Neural progenitor cell (in vitro differentiated cells): ENCODE measurements at regions not wholly inside any gene's neighbourhood (a gene's known extent, or its start where the extent isn't known, plus 50 kb on each side); places are given as distances from the start of the nearest gene placed in this dataset.

Experiments used
- DNase-seq: peaks from one replicate; pipeline ENCODE4 v3.0.0-alpha.2; 2016; ENCODE audit warnings: low spot score
- H2AFZ ChIP-seq: fragments of 200-600 bp; sonication (generic); replicated peaks from 2 replicates; pipeline ENCODE4 v1.6.1; 2016; ENCODE audit warnings: antibody characterized with exemption
- H3F3A ChIP-seq: fragments of 200-600 bp; sonication (generic); 2 replicates; pipeline ENCODE4 v1.6.1; 2016; ENCODE audit warnings: antibody characterized with exemption, low read depth
- H3K27ac ChIP-seq: fragments of 200-600 bp; sonication (generic); 2 replicates; pipeline ENCODE4 v1.5.1; 2016; ENCODE audit warnings: mild to moderate bottlenecking
- H3K27me3 ChIP-seq: fragments of 200-600 bp; sonication (generic); 2 replicates; pipeline ENCODE4 v1.6.1; 2016; ENCODE audit warnings: mild to moderate bottlenecking, moderate library complexity
- H3K36me3 ChIP-seq: fragments of 200-600 bp; sonication (generic); 2 replicates; pipeline ENCODE4 v1.5.1; 2016
- H3K4me1 ChIP-seq: fragments of 200-600 bp; sonication (generic); 2 replicates; pipeline ENCODE4 v1.6.1; 2016; ENCODE audit warnings: mixed run types
- H3K4me2 ChIP-seq: fragments of 200-600 bp; sonication (generic); 2 replicates; pipeline ENCODE4 v1.6.1; 2016
- H3K4me3 ChIP-seq: fragments of 200-600 bp; sonication (generic); 2 replicates; pipeline ENCODE4 v1.5.1; 2016
- H3K79me2 ChIP-seq: fragments of 200-600 bp; sonication (generic); 2 replicates; pipeline ENCODE4 v1.6.1; 2016; ENCODE audit warnings: low read depth
- H3K9ac ChIP-seq: fragments of 200-600 bp; sonication (generic); 2 replicates; pipeline ENCODE4 v1.6.1; 2016
- H3K9me3 ChIP-seq: fragments of 200-600 bp; sonication (generic); 2 replicates; pipeline ENCODE4 v1.5.1; 2016; ENCODE audit warnings: low read depth
- H4K20me1 ChIP-seq: fragments of 200-600 bp; sonication (generic); 2 replicates; pipeline ENCODE4 v1.6.1; 2016; ENCODE audit warnings: low read depth
- H3K27ac Mint-ChIP-seq: 3 replicates; pipeline ENCODE4 v1.8.0; 2021; ENCODE audit warnings: mixed read lengths
- H3K27me3 Mint-ChIP-seq: 2 replicates; pipeline ENCODE4 v1.8.0; 2022; ENCODE audit warnings: low read depth, mild to moderate bottlenecking, inconsistent platforms, moderate library complexity, mixed read lengths; ENCODE audit not compliant: insufficient read depth
- H3K36me3 Mint-ChIP-seq: 3 replicates; pipeline ENCODE4 v1.8.0; 2021; ENCODE audit warnings: mixed read lengths
- H3K4me1 Mint-ChIP-seq: 3 replicates; pipeline ENCODE4 v1.8.0; 2021; ENCODE audit warnings: mixed read lengths
- H3K4me3 Mint-ChIP-seq: 3 replicates; pipeline ENCODE4 v1.8.0; 2021; ENCODE audit warnings: mild to moderate bottlenecking, moderate library complexity, mixed read lengths
- H3K9me3 Mint-ChIP-seq: 3 replicates; pipeline ENCODE4 v1.8.0; 2020; ENCODE audit warnings: mixed read lengths
- EZH2 ChIP-seq: fragments of 200-600 bp; sonication (generic); IDR thresholded peaks from 2 replicates; pipeline ENCODE4 v1.6.1; 2017; ENCODE audit warnings: antibody characterized with exemption, mild to moderate bottlenecking, moderate library complexity
- EZH2phosphoT487 ChIP-seq: fragments of 200-600 bp; sonication (generic); IDR thresholded peaks from 2 replicates; pipeline ENCODE4 v1.6.1; 2017; ENCODE audit warnings: antibody characterized with exemption
- TF ChIP-seq, protein P1 (sequence below): fragments of 200-600 bp; sonication (generic); IDR thresholded peaks from 2 replicates; pipeline ENCODE4 v1.5.1; 2017; ENCODE audit warnings: antibody characterized with exemption, mild to moderate bottlenecking

DNA sequence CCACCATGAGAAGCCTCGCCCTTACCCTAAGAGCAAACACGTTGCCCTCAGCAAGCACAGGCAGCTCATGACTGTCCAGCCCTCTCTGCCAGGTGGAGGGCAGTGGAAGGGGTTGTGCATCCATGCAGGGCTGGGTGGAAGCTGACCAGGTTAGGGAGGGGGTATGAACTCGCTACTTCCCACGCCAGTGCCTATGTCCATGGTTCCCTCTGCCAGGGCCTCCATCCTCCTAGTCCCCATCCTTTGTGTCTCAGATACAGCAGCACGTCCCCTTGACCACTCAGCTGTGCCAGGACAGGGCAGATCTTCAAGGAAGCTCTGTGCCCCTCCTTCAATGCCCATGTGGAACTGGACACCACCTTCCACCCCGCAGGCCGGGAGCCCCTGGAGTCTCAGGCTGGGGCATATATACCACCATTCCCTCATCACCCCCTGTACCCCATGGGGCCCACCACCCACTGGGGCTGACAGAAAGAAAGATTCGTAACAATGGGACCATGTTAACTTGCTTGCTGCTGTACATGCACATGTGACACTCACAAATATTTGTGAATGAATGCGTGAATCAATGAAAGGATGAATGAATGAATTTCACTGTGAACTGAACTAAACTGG lies 90.7 kb downstream of the ANKRD60 start:
- H3K27me3 Mint-ChIP-seq: peaks cover 17% of the 10 kb centered on the region
- Histone ChIP-seq H3K4me2 (no peak overlapping the region), H2AFZ (no peak overlapping the region), H3K27ac (no peak overlapping the region), H3K79me2 (no peaks in the 10 kb centered on the region), H3K9me3 (no peaks in the 10 kb centered on the region), H3F3A (no peaks in the 10 kb centered on the region), H3K36me3 (no peaks in the 10 kb centered on the region), H3K4me3 (no peak overlapping the region), H3K4me1 (no peaks in the 10 kb centered on the region), H3K9ac (no peak overlapping the region), H4K20me1 (no peaks in the 10 kb centered on the region), H3K27me3 (peaks cover 14% of the 10 kb centered on the region)
- no peak overlapping the region for H3K4me3 Mint-ChIP-seq
- H3K36me3 Mint-ChIP-seq: no peaks in the 10 kb centered on the region
- H3K4me1 Mint-ChIP-seq: peaks cover 24% of the 10 kb centered on the region
- no peak overlapping the region for H3K27ac Mint-ChIP-seq
- DNase-seq: no peak
- H3K9me3 Mint-ChIP-seq: no peaks in the 10 kb centered on the region
- no peak for TF ChIP-seq EZH2phosphoT487
- TF ChIP-seq, protein P1, sequence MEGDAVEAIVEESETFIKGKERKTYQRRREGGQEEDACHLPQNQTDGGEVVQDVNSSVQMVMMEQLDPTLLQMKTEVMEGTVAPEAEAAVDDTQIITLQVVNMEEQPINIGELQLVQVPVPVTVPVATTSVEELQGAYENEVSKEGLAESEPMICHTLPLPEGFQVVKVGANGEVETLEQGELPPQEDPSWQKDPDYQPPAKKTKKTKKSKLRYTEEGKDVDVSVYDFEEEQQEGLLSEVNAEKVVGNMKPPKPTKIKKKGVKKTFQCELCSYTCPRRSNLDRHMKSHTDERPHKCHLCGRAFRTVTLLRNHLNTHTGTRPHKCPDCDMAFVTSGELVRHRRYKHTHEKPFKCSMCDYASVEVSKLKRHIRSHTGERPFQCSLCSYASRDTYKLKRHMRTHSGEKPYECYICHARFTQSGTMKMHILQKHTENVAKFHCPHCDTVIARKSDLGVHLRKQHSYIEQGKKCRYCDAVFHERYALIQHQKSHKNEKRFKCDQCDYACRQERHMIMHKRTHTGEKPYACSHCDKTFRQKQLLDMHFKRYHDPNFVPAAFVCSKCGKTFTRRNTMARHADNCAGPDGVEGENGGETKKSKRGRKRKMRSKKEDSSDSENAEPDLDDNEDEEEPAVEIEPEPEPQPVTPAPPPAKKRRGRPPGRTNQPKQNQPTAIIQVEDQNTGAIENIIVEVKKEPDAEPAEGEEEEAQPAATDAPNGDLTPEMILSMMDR: no peak
- TF ChIP-seq EZH2: no peak

GRCh38 chr20:58137236-58137635 lies 91.2 kb downstream of the ANKRD60 start:
- H3K4me2 ChIP-seq: no peak overlapping the region
- Mint-ChIP-seq H3K9me3 (no peaks in the 10 kb centered on the region), H3K4me1 (peaks cover 27% of the 10 kb centered on the region), H3K27me3 (peaks cover 15% of the 10 kb centered on the region), H3K4me3 (no peak overlapping the region), H3K27ac (no peak overlapping the region), H3K36me3 (no peaks in the 10 kb centered on the region)
- no peak overlapping the region for H3K9ac ChIP-seq
- DNase-seq: no peak
- no peaks in the 10 kb centered on the region for H3K9me3 ChIP-seq
- H3K36me3 ChIP-seq: no peaks in the 10 kb centered on the region
- H3F3A ChIP-seq: no peaks in the 10 kb centered on the region
- TF ChIP-seq EZH2 (no peak), EZH2phosphoT487 (no peak)
- TF ChIP-seq, protein P1: no peak
- peaks cover 14% of the 10 kb centered on the region for H3K27me3 ChIP-seq
- H2AFZ ChIP-seq: no peak overlapping the region
- H3K27ac ChIP-seq: no peak overlapping the region
- no peaks in the 10 kb centered on the region for H3K79me2 ChIP-seq
- no peaks in the 10 kb centered on the region for H4K20me1 ChIP-seq
- no peak overlapping the region for H3K4me3 ChIP-seq
- no peaks in the 10 kb centered on the region for H3K4me1 ChIP-seq

DNA sequence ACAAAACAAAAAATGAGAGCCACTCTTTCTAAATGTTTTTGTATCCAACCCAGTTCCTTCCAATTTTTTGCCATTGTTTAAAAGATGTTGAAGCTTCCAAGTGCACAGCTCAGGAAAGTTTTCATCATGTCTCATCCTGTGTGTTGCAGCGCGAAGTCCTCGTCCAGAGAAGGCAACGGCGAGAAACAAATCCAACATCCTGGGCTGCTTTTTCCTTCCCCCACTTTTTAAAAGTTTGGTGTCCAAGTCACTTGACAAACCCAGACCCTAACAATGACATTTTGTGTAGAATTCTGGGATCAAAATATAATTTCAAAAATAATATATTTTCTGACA lies 92.3 kb downstream of the ANKRD60 start:
- Histone ChIP-seq H2AFZ (no peak overlapping the region), H3K4me2 (no peak overlapping the region), H3K27me3 (peaks cover 14% of the 10 kb centered on the region), H3K27ac (no peak overlapping the region), H3K4me1 (peaks cover 9% of the 10 kb centered on the region), H3K79me2 (no peaks in the 10 kb centered on the region), H3K9me3 (no peaks in the 10 kb centered on the region), H3K9ac (no peak overlapping the region), H4K20me1 (no peaks in the 10 kb centered on the region), H3K36me3 (no peaks in the 10 kb centered on the region), H3K4me3 (no peak overlapping the region), H3F3A (peaks cover 5% of the 10 kb centered on the region)
- DNase-seq: no peak
- Mint-ChIP-seq H3K27ac (no peak overlapping the region), H3K36me3 (no peaks in the 10 kb centered on the region), H3K4me1 (peaks cover 38% of the 10 kb centered on the region), H3K9me3 (no peaks in the 10 kb centered on the region), H3K4me3 (no peak overlapping the region), H3K27me3 (peaks cover 15% of the 10 kb centered on the region)
- TF ChIP-seq EZH2 (no peak), EZH2phosphoT487 (no peak)
- TF ChIP-seq, protein P1: no peak
